GOT3 (cell line): ENCODE measurements at regions not wholly inside any gene's neighbourhood (a gene's known extent, or its start where the extent isn't known, plus 50 kb on each side); places are given as distances from the start of the nearest gene placed in this dataset.

Experiments
- DNase-seq: peaks from one replicate; lab custom pipeline; 2025; ENCODE audit warnings: mixed read lengths; lab: John Stamatoyannopoulos, UW

GRCh38 chr7:131607291-131608115 lies 51.1 kb upstream of the PODXL start:
- no peak for DNase-seq

DNA sequence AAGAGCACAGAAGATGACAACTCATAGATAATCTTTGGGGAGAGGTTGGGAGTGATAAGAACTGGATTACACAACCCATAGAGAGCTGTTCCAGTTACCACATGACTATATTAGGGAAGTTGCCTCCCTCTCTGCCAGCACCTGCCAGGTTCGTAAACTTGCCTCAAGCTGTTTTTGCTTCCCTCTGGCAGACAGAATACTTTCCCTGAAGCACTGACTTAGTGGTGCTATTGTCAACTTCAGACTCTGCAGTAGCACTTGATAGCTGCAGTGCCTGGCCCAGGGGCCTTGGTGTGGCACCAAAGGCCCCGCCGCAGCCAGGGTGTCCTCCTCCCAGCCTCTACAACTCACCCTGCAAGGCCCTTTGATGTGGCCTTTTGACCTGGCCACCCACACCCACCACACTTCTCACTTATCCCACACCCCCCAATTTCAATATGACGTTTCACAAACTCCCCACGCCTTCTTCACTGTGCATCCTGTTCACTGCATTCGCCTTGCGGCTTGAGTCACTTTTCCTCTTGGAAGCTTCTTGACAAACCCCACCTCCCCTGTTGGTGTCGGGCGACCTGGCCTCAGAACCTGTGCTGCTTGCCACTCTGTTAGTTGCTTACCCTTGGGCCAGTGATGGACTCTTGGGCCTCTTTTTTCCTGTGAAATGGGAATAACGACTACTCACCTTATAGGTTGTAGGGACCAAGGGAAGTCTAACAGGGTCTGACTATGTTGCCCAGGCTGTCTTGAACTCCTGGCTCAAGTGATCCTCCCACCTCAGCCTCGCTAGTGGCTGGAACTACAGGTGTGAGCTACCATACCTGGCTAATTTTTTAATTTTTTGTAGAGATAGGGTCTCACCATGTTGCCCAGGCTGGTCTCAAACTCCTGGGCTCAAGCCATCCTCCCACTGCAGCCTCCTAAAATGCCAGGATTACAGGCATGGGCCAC lies 50.2 kb upstream of the PODXL start:
- DNase-seq: no peak
